ENCODE measurements at regions not wholly inside any gene's neighbourhood (a gene's known extent, or its start where the extent isn't known, plus 50 kb on each side); places are given as distances from the start of the nearest gene placed in this dataset.

DNA sequence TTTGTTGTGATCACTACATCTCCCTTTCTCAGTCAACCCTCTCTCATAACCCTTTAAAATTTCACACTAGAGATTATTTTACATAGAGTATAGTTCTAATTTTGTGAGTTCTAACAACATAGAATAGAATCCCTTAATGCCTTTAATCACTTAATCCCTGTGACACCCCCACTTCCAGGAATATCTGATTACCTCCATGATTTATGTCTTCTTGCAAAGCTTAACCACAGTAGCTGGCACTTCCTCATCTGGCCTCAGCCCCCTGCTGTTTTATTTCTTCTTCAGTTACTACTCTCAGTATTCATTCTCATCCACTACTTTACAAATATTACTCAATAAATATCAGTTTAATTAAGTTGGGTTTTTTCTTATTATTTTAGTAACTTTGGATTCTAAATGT is 340.9 kb downstream of the CENPC start:
- DNase-seq (no peak), ATAC-seq (no peak)
- no peaks in the 10 kb centered on the region for H3K4me1 Mint-ChIP-seq (ENCODE audit: low read depth)
- no peak overlapping the region for H3K4me3 Mint-ChIP-seq
- TF ChIP-seq, protein P1, sequence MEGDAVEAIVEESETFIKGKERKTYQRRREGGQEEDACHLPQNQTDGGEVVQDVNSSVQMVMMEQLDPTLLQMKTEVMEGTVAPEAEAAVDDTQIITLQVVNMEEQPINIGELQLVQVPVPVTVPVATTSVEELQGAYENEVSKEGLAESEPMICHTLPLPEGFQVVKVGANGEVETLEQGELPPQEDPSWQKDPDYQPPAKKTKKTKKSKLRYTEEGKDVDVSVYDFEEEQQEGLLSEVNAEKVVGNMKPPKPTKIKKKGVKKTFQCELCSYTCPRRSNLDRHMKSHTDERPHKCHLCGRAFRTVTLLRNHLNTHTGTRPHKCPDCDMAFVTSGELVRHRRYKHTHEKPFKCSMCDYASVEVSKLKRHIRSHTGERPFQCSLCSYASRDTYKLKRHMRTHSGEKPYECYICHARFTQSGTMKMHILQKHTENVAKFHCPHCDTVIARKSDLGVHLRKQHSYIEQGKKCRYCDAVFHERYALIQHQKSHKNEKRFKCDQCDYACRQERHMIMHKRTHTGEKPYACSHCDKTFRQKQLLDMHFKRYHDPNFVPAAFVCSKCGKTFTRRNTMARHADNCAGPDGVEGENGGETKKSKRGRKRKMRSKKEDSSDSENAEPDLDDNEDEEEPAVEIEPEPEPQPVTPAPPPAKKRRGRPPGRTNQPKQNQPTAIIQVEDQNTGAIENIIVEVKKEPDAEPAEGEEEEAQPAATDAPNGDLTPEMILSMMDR (IDR thresholded peaks at IDR 0.05), result no peak
- no peaks in the 10 kb centered on the region for H3K9me3 Mint-ChIP-seq
- CTCF ChIA-PET, result no interaction called here
- H3K27me3 Mint-ChIP-seq, result peaks cover 3% of the 10 kb centered on the region
- no peaks in the 10 kb centered on the region for H3K36me3 Mint-ChIP-seq (ENCODE audit: low read depth)
- no peak overlapping the region for H3K27ac Mint-ChIP-seq
- intact Hi-C loops (cut with micrococcal nuclease), result no loop called here
- POLR2A ChIA-PET, result no interaction called here

DNA sequence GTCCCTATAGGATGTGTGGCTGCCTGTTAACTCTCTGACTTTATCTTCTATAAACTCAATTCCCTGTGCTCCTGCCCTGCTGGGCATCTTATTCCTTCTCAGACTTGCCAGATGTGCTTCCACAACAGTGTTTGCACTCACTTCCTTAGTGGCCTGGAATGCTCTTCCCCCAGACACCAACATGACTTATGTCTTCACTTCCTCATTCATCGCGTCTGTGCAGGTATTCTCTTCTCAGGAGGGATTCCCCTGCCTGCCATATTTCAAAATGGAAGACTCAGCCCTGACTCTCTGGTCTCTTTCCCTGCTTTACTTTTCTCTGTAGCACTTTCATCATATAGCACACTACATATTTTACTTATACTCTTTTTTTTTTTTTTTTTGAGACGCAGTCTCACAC is 344.0 kb downstream of the CENPC start:
- ATAC-seq (no peak), DNase-seq (no peak)
- intact Hi-C loops (cut with micrococcal nuclease), result no loop called here
- ChIA-PET POLR2A (no interaction called here), CTCF (no interaction called here)
- Mint-ChIP-seq H3K36me3 (ENCODE audit: low read depth) (no peaks in the 10 kb centered on the region), H3K4me3 (no peak overlapping the region), H3K27me3 (peaks cover 3% of the 10 kb centered on the region), H3K27ac (no peak overlapping the region), H3K9me3 (peaks cover 1% of the 10 kb centered on the region), H3K4me1 (ENCODE audit: low read depth) (no peaks in the 10 kb centered on the region)
- TF ChIP-seq, protein P1 (IDR thresholded peaks at IDR 0.05), result no peak

DNA sequence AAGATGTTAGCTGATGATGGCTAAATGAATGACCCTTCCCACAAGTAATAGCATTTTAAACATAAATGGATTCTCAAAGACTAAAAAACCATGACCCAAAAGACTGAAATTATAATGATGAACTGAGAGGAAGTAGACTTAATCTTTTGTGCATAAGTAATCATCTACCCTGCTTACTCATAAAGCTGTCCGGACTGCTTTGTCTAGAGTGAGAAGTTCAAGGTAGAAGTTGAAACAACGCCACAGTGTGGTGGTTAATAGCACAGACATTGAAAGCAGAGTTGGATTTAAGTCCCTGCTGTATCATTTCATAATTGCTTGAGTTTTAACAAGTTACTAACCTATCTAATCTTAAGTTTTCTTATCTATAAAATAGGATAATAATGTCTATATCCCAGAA is 346.6 kb downstream of the CENPC start:
- DNase-seq (no peak), ATAC-seq (no peak)
- POLR2A ChIA-PET, result interaction anchor here (0.8 kb wide), 1 partner anchor 10 kb away, joined by 3 read pairs; no protein-coding TSS in a partner anchor

DNA sequence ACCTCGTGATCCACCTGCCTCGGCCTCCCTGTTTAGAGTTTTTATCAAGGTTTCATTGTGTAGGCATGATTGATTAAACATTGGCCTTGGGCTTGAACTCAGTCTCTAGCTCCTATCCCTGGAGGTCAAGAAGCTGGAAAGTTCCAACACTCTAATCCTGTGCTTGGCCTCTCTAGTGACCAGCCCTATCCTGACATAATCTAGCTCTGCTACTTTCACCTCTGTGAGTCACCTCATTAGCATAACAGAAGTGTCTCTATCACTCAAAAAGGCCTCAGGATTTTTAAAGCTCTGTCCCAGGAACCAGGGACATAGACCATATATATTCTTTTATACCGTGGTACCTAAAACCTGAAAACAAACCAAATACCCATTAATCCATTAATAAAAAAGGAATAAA is 377.5 kb downstream of the CENPC start:
- intact Hi-C loops (cut with micrococcal nuclease), result no loop called here
- ATAC-seq (no peak), DNase-seq (no peak)
- no peak overlapping the region for H3K4me3 Mint-ChIP-seq
- no peak overlapping the region for H3K27ac Mint-ChIP-seq
- ChIA-PET CTCF (no interaction called here), POLR2A (no interaction called here)
- no peaks in the 10 kb centered on the region for H3K9me3 Mint-ChIP-seq
- H3K4me1 Mint-ChIP-seq (ENCODE audit: low read depth), result no peaks in the 10 kb centered on the region
- H3K36me3 Mint-ChIP-seq (ENCODE audit: low read depth), result no peaks in the 10 kb centered on the region
- TF ChIP-seq, protein P1 (IDR thresholded peaks at IDR 0.05), result no peak
- H3K27me3 Mint-ChIP-seq, result no peaks in the 10 kb centered on the region

More for the DNA sequence above, 346.6 kb downstream of the CENPC start:
- Mint-ChIP-seq H3K27me3 (no peaks in the 10 kb centered on the region), H3K9me3 (peaks cover 3% of the 10 kb centered on the region), H3K4me1 (ENCODE audit: low read depth) (no peaks in the 10 kb centered on the region), H3K4me3 (no peak overlapping the region), H3K27ac (no peak overlapping the region), H3K36me3 (ENCODE audit: low read depth) (no peaks in the 10 kb centered on the region)
- CTCF ChIA-PET, result no interaction called here
- intact Hi-C loops (cut with micrococcal nuclease), result no loop called here
- TF ChIP-seq, protein P1 (IDR thresholded peaks at IDR 0.05), result no peak

DNA sequence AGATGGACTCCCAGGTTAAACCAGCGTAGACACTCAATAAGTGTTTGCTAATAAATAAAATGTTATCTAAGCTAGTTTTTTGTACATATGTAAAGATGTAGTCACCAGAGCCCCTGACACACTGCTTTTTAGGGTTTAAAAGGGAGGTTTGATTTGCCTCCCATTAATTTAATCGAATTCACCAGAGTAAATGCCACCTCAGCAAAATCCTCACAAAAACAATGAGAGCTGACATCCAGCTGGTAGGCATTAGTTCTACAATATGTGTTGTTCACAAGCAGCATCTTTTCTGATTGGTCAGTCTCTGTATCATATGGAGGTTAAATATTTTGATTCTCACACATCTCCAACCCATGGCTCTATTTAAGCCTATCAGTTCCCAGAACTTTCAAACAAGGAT is 382.6 kb downstream of the CENPC start:
- Mint-ChIP-seq H3K36me3 (ENCODE audit: low read depth) (no peaks in the 10 kb centered on the region), H3K27me3 (no peaks in the 10 kb centered on the region), H3K9me3 (no peaks in the 10 kb centered on the region), H3K27ac (no peak overlapping the region), H3K4me3 (no peak overlapping the region), H3K4me1 (ENCODE audit: low read depth) (no peaks in the 10 kb centered on the region)
- TF ChIP-seq, protein P1 (IDR thresholded peaks at IDR 0.05), result no peak
- intact Hi-C loops (cut with micrococcal nuclease), result no loop called here
- ChIA-PET POLR2A (no interaction called here), CTCF (interaction anchor here (1.4 kb wide), 1 partner anchor 165 kb away, joined by 6 read pairs; no protein-coding TSS in a partner anchor)
- ATAC-seq (no peak), DNase-seq (no peak)

Measured in activated CD8-positive, alpha-beta T cell treated with anti-CD3 and anti-CD28 coated beads for 36 hours (primary cell).